Memory B cell (primary cell): ENCODE measurements at regions not wholly inside any gene's neighbourhood (a gene's known extent, or its start where the extent isn't known, plus 50 kb on each side); places are given as distances from the start of the nearest gene placed in this dataset.

ENCODE experiments used
- ATAC-seq: fragments of 150-1000 bp; cut with Tn5 transposase; 2 replicates; pipeline ENCODE4 v1.10.0; 2021; ENCODE audit warnings: low read depth, mild to moderate bottlenecking, moderate library complexity
- DNase-seq, 2 donors: peaks; one replicate each; pipeline ENCODE4 v3.0.0; 2022; ENCODE audit warnings: low spot score in 2 of 2
- H3K27ac Mint-ChIP-seq: one replicate; pipeline ENCODE4 v1.8.0; 2022; ENCODE audit warnings: mild to moderate bottlenecking, moderate library complexity, mixed read lengths
- H3K27me3 Mint-ChIP-seq: one replicate; pipeline ENCODE4 v1.8.0; 2022; ENCODE audit warnings: mixed read lengths
- H3K36me3 Mint-ChIP-seq: one replicate; pipeline ENCODE4 v1.8.0; 2022; ENCODE audit warnings: mild to moderate bottlenecking, mixed read lengths
- H3K4me1 Mint-ChIP-seq: one replicate; pipeline ENCODE4 v1.8.0; 2022; ENCODE audit warnings: mixed read lengths
- H3K4me3 Mint-ChIP-seq: one replicate; pipeline ENCODE4 v1.8.0; 2022; ENCODE audit warnings: mild to moderate bottlenecking, moderate library complexity, mixed read lengths
- H3K9me3 Mint-ChIP-seq: one replicate; pipeline ENCODE4 v1.8.0; 2022; ENCODE audit warnings: mixed read lengths

- Mint-ChIP-seq H3K4me3 (no peak overlapping the region), H3K4me1 (no peaks in the 10 kb centered on the region), H3K36me3 (no peaks in the 10 kb centered on the region), H3K9me3 (no peaks in the 10 kb centered on the region), H3K27me3 (peaks cover 9% of the 10 kb centered on the region), H3K27ac (no peak overlapping the region)
- no peak for DNase-seq
- ATAC-seq, result no peak
These were observed 167.2 kb upstream of the MAP3K7 start for GRCh38 chr6:90753820-90754643.

- Mint-ChIP-seq H3K27me3 (peaks cover 1% of the 10 kb centered on the region), H3K4me1 (no peaks in the 10 kb centered on the region), H3K36me3 (no peaks in the 10 kb centered on the region), H3K4me3 (no peak overlapping the region), H3K9me3 (peaks cover 11% of the 10 kb centered on the region), H3K27ac (no peak overlapping the region)
- ATAC-seq (no peak), DNase-seq (no peak)
These were observed 152.9 kb upstream of the MAP3K7 start for GRCh38 chr6:90739802-90740201.

GRCh38 chr6:90739339-90739738 is 152.5 kb upstream of the MAP3K7 start:
- peaks cover 1% of the 10 kb centered on the region for H3K27me3 Mint-ChIP-seq
- no peaks in the 10 kb centered on the region for H3K36me3 Mint-ChIP-seq

GRCh38 chr6:90730151-90730673 is 143.3 kb upstream of the MAP3K7 start:
- Mint-ChIP-seq H3K36me3 (no peaks in the 10 kb centered on the region), H3K27me3 (peaks cover 2% of the 10 kb centered on the region), H3K9me3 (peaks cover 6% of the 10 kb centered on the region)

More at GRCh38 chr6:90739339-90739738, 152.5 kb upstream of the MAP3K7 start:
- ATAC-seq (no peak), DNase-seq (no peak)
- Mint-ChIP-seq H3K4me1 (no peaks in the 10 kb centered on the region), H3K4me3 (no peak overlapping the region), H3K27ac (no peak overlapping the region), H3K9me3 (peaks cover 13% of the 10 kb centered on the region)

GRCh38 chr6:90729057-90729456 is 142.2 kb upstream of the MAP3K7 start:
- Mint-ChIP-seq H3K36me3 (no peaks in the 10 kb centered on the region), H3K4me3 (no peak overlapping the region), H3K9me3 (peaks cover 2% of the 10 kb centered on the region), H3K27me3 (peaks cover 2% of the 10 kb centered on the region), H3K4me1 (no peaks in the 10 kb centered on the region), H3K27ac (no peak overlapping the region)
- ATAC-seq, result no peak
- no peak for DNase-seq

More at GRCh38 chr6:90730151-90730673, 143.3 kb upstream of the MAP3K7 start:
- Mint-ChIP-seq H3K4me3 (no peak overlapping the region), H3K27ac (no peak overlapping the region), H3K4me1 (no peaks in the 10 kb centered on the region)
- DNase-seq (no peak), ATAC-seq (no peak)

- Mint-ChIP-seq H3K4me3 (no peak overlapping the region), H3K4me1 (no peaks in the 10 kb centered on the region), H3K36me3 (no peaks in the 10 kb centered on the region), H3K27ac (no peak overlapping the region), H3K9me3 (no peaks in the 10 kb centered on the region), H3K27me3 (peaks cover 8% of the 10 kb centered on the region)
- ATAC-seq (no peak), DNase-seq (no peak)
These were observed 135.8 kb upstream of the MAP3K7 start for GRCh38 chr6:90722648-90723047.

- H3K27me3 Mint-ChIP-seq, result peaks cover 9% of the 10 kb centered on the region
- H3K27ac Mint-ChIP-seq, result no peak overlapping the region
- no peak overlapping the region for H3K4me3 Mint-ChIP-seq
- DNase-seq, result no peak
- ATAC-seq, result no peak
- no peaks in the 10 kb centered on the region for H3K36me3 Mint-ChIP-seq
- H3K9me3 Mint-ChIP-seq, result no peaks in the 10 kb centered on the region
- H3K4me1 Mint-ChIP-seq, result no peaks in the 10 kb centered on the region
These were observed 133.5 kb upstream of the MAP3K7 start for GRCh38 chr6:90720404-90720803.

- no peak overlapping the region for H3K27ac Mint-ChIP-seq
- no peak overlapping the region for H3K4me3 Mint-ChIP-seq
- peaks cover 9% of the 10 kb centered on the region for H3K27me3 Mint-ChIP-seq
- H3K36me3 Mint-ChIP-seq, result no peaks in the 10 kb centered on the region
- no peak for DNase-seq
- H3K9me3 Mint-ChIP-seq, result no peaks in the 10 kb centered on the region
- no peaks in the 10 kb centered on the region for H3K4me1 Mint-ChIP-seq
- ATAC-seq, result no peak
These were observed 132.7 kb upstream of the MAP3K7 start for GRCh38 chr6:90719321-90720195.

GRCh38 chr6:90716376-90716775 is 129.5 kb upstream of the MAP3K7 start:
- no peak overlapping the region for H3K4me3 Mint-ChIP-seq
- H3K27me3 Mint-ChIP-seq, result peaks cover 8% of the 10 kb centered on the region
- no peak for ATAC-seq
- H3K4me1 Mint-ChIP-seq, result no peaks in the 10 kb centered on the region
- H3K27ac Mint-ChIP-seq, result no peak overlapping the region
- H3K9me3 Mint-ChIP-seq, result no peaks in the 10 kb centered on the region
- H3K36me3 Mint-ChIP-seq, result no peaks in the 10 kb centered on the region
- DNase-seq, result no peak

- Mint-ChIP-seq H3K9me3 (no peaks in the 10 kb centered on the region), H3K36me3 (no peaks in the 10 kb centered on the region), H3K27ac (no peak overlapping the region), H3K4me1 (no peaks in the 10 kb centered on the region), H3K27me3 (peaks cover 9% of the 10 kb centered on the region), H3K4me3 (no peak overlapping the region)
- ATAC-seq, result no peak
- DNase-seq, result no peak
These were observed 128.3 kb upstream of the MAP3K7 start for GRCh38 chr6:90715093-90715655.

GRCh38 chr6:90714319-90714718 is 127.4 kb upstream of the MAP3K7 start:
- no peaks in the 10 kb centered on the region for H3K36me3 Mint-ChIP-seq

GRCh38 chr6:90712114-90712513 is 125.2 kb upstream of the MAP3K7 start:
- peaks cover 9% of the 10 kb centered on the region for H3K27me3 Mint-ChIP-seq
- H3K4me1 Mint-ChIP-seq, result no peaks in the 10 kb centered on the region
- H3K36me3 Mint-ChIP-seq, result no peaks in the 10 kb centered on the region
- H3K4me3 Mint-ChIP-seq, result no peak overlapping the region
- ATAC-seq (no peak), DNase-seq (no peak)
- H3K27ac Mint-ChIP-seq, result no peak overlapping the region
- H3K9me3 Mint-ChIP-seq, result no peaks in the 10 kb centered on the region

More at GRCh38 chr6:90714319-90714718, 127.4 kb upstream of the MAP3K7 start:
- ATAC-seq (no peak), DNase-seq (no peak)
- H3K4me1 Mint-ChIP-seq, result no peaks in the 10 kb centered on the region
- no peak overlapping the region for H3K27ac Mint-ChIP-seq
- H3K4me3 Mint-ChIP-seq, result no peak overlapping the region
- peaks cover 9% of the 10 kb centered on the region for H3K27me3 Mint-ChIP-seq
- no peaks in the 10 kb centered on the region for H3K9me3 Mint-ChIP-seq

GRCh38 chr6:90709431-90709996 is 122.6 kb upstream of the MAP3K7 start:
- peaks cover 10% of the 10 kb centered on the region for H3K27me3 Mint-ChIP-seq
- no peaks in the 10 kb centered on the region for H3K36me3 Mint-ChIP-seq
- no peaks in the 10 kb centered on the region for H3K9me3 Mint-ChIP-seq
- DNase-seq (no peak), ATAC-seq (no peak)
- no peaks in the 10 kb centered on the region for H3K4me1 Mint-ChIP-seq
- no peak overlapping the region for H3K4me3 Mint-ChIP-seq
- no peak overlapping the region for H3K27ac Mint-ChIP-seq
